Keratinocyte (primary cell): ENCODE measurements at regions not wholly inside any gene's neighbourhood (a gene's known extent, or its start where the extent isn't known, plus 50 kb on each side); places are given as distances from the start of the nearest gene placed in this dataset.

Experiments used
- CTCF ChIP-seq, 3 experiments: IDR thresholded peaks in 1 of 3; conservative IDR thresholded peaks in 1 of 3; optimal IDR thresholded peaks in 1 of 3; 2 replicates in 2 of 3; 3 replicates in 1 of 3; pipeline versions ENCODE3 to v1.5.1; 2011; ENCODE audit warnings: low read length in 3 of 3, mild to moderate bottlenecking in 3 of 3, moderate library complexity in 2 of 3, control low read depth in 1 of 3, inconsistent platforms in 1 of 3; ENCODE audit not compliant: insufficient read depth in 2 of 3; ENCODE audit errors: extremely low read depth in 1 of 3
- EZH2 ChIP-seq: IDR thresholded peaks from one replicate; pipeline ENCODE4 v1.6.1; 2012; ENCODE audit warnings: inconsistent platforms, mild to moderate bottlenecking, low read length, moderate library complexity

GRCh38 chr3:68060191-68060590, 405.8 kb upstream of the SUCLG2 start:
- TF ChIP-seq EZH2 = no peak
- no peak for TF ChIP-seq CTCF (optimal IDR thresholded peaks at IDR 0.05 in 1 of 3, IDR thresholded peaks at IDR 0.05 in 1 of 3, conservative IDR thresholded peaks at IDR 0.05 in 1 of 3; ENCODE audit: extremely low read depth in 1 of 3, insufficient read depth in 2 of 3, low read length in 3 of 3)
